CD14-positive monocyte (primary cell): ENCODE measurements at regions not wholly inside any gene's neighbourhood (a gene's known extent, or its start where the extent isn't known, plus 50 kb on each side); places are given as distances from the start of the nearest gene placed in this dataset.

ENCODE experiments used
- DNase-seq, 3 donors: peaks; one replicate each; pipeline ENCODE4 v3.0.0-alpha.2; 2011 to 2022
- H2AFZ ChIP-seq: 2 replicates; pipeline ENCODE4 v1.6.0; 2012; ENCODE audit warnings: mild to moderate bottlenecking, low read depth, low read length, inconsistent platforms; ENCODE audit not compliant: insufficient read depth, poor library complexity, severe bottlenecking
- H3K27ac ChIP-seq, 2 donors: 1 replicate in 1 of 2; 2 replicates in 1 of 2; pipeline ENCODE4 v1.5.1; 2012 to 2013; ENCODE audit warnings: low read length in 2 of 2, control low read depth in 1 of 2, inconsistent platforms in 1 of 2, low read depth in 1 of 2, mild to moderate bottlenecking in 1 of 2
- H3K27me3 ChIP-seq, 2 donors: one replicate each; pipeline versions ENCODE4 v1.6.0 to v1.6.1; 2011 to 2013; ENCODE audit warnings: low read length in 2 of 2; ENCODE audit not compliant: control insufficient read depth in 2 of 2, insufficient read depth in 2 of 2
- H3K36me3 ChIP-seq, 2 donors: replicated peaks in 1 of 2; 1 replicate in 1 of 2; 2 replicates in 1 of 2; pipeline versions ENCODE4 v1.5.1 to v1.6.1; 2012 to 2013; ENCODE audit warnings: low read length in 2 of 2, control low read depth in 1 of 2, inconsistent platforms in 1 of 2, mild to moderate bottlenecking in 1 of 2; ENCODE audit not compliant: insufficient read depth in 2 of 2, control insufficient read depth in 1 of 2
- H3K4me1 ChIP-seq, 2 donors: 1 replicate in 1 of 2; 2 replicates in 1 of 2; pipeline versions ENCODE4 v1.5.1 to v1.6.1; 2012 to 2013; ENCODE audit warnings: low read length in 2 of 2, control low read depth in 1 of 2, inconsistent platforms in 1 of 2, mild to moderate bottlenecking in 1 of 2, moderate library complexity in 1 of 2; ENCODE audit not compliant: insufficient read depth in 2 of 2, control insufficient read depth in 1 of 2
- H3K4me2 ChIP-seq: replicated peaks from 2 replicates; pipeline ENCODE3; 2012; ENCODE audit warnings: low read length, moderate library complexity, mild to moderate bottlenecking; ENCODE audit not compliant: poor library complexity, severe bottlenecking; ENCODE audit errors: extremely low read depth
- H3K4me3 ChIP-seq, 3 experiments: fragments of 200-600 bp in 1 of 3; sonication (generic) in 1 of 3; replicated peaks in 1 of 3; 1 replicate in 2 of 3; 2 replicates in 1 of 3; pipeline ENCODE4 v1.5.1; 2011 to 2013; ENCODE audit warnings: low read length in 3 of 3, mild to moderate bottlenecking in 3 of 3, control low read depth in 2 of 3, low read depth in 2 of 3, inconsistent platforms in 1 of 3, moderate library complexity in 1 of 3
- H3K79me2 ChIP-seq: 2 replicates; pipeline ENCODE4 v1.6.0; 2012; ENCODE audit warnings: mild to moderate bottlenecking, control low read depth, inconsistent platforms, low read length, moderate library complexity; ENCODE audit not compliant: insufficient read depth
- H3K9ac ChIP-seq: 2 replicates; pipeline ENCODE4 v1.6.0; 2017; ENCODE audit warnings: low read length, mild to moderate bottlenecking; ENCODE audit not compliant: insufficient read depth, poor library complexity, severe bottlenecking
- H3K9me3 ChIP-seq, 2 donors: replicated peaks in 1 of 2; 1 replicate in 1 of 2; 2 replicates in 1 of 2; pipeline versions ENCODE4 v1.5.1 to v1.6.1; 2012 to 2013; ENCODE audit warnings: low read length in 2 of 2, control low read depth in 1 of 2; ENCODE audit not compliant: control insufficient read depth in 1 of 2, insufficient read depth in 1 of 2
- H4K20me1 ChIP-seq: 2 replicates; pipeline ENCODE4 v1.6.0; 2012; ENCODE audit warnings: mild to moderate bottlenecking, low read length, control low read depth, moderate library complexity; ENCODE audit not compliant: insufficient read depth
- H3K27ac Mint-ChIP-seq, 7 donors: one replicate each; pipeline ENCODE4 v1.8.0; 2020; ENCODE audit warnings: mild to moderate bottlenecking in 7 of 7, mixed read lengths in 7 of 7, moderate library complexity in 6 of 7, inconsistent platforms in 2 of 7
- H3K27me3 Mint-ChIP-seq, 3 donors: one replicate each; pipeline ENCODE4 v1.8.0; 2021 to 2022; ENCODE audit warnings: low read depth in 3 of 3, mild to moderate bottlenecking in 3 of 3, mixed read lengths in 3 of 3, moderate library complexity in 3 of 3, inconsistent platforms in 1 of 3
- H3K36me3 Mint-ChIP-seq, 2 donors: one replicate each; pipeline ENCODE4 v1.8.0; 2020; ENCODE audit warnings: mixed read lengths in 2 of 2, inconsistent platforms in 1 of 2, mild to moderate bottlenecking in 1 of 2
- H3K4me1 Mint-ChIP-seq: one replicate; pipeline ENCODE4 v1.8.0; 2020; ENCODE audit warnings: mild to moderate bottlenecking, mixed read lengths
- H3K4me3 Mint-ChIP-seq, 2 donors: one replicate each; pipeline ENCODE4 v1.8.0; 2020; ENCODE audit warnings: mild to moderate bottlenecking in 2 of 2, mixed read lengths in 2 of 2, moderate library complexity in 1 of 2
- H3K9me3 Mint-ChIP-seq, 7 donors: one replicate each; pipeline ENCODE4 v1.8.0; 2020 to 2022; ENCODE audit warnings: mixed read lengths in 7 of 7, mild to moderate bottlenecking in 6 of 7, moderate library complexity in 6 of 7, inconsistent platforms in 2 of 7
- CTCF ChIP-seq: fragments of 200-600 bp; IDR thresholded peaks from one replicate; pipeline ENCODE4 v1.8.0; 2022; ENCODE audit warnings: antibody characterized with exemption, mild to moderate bottlenecking
- WGBS: methylation state at CpG from one replicate; pipeline ENCODE4 v1.1.5; 2013; ENCODE audit warnings: missing lambda C conversion rate; ENCODE audit not compliant: insufficient coverage; 5-methylcytosine and 5-hydroxymethylcytosine counted together
- intact Hi-C, 2 donors: fragments of 100-400 bp; cut with micrococcal nuclease; formaldehyde crosslinking; loops; one replicate each; pipeline versions ENCODE4 v1.15.0 to v1.15.1; 2023

DNA sequence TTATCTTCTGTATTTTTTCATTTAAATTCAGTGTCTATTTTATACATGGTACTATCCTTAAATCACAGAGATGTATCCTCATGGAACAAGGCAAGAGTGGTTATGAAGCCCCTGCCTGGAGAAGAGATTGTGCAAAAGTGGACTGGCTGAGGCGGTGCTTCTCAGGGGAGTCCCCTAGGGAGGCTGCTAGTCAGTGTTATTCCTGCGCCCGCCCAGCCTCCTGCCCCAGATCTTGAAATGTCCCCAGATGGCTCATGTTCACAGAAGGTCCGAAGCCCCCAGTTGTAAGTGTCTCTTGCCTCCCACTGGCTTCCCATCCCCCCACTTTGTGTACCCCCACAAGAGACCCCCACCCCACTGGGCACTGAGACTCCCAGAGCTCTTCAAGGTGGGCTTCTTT lies 366.9 kb downstream of the TNS3 start:
- Mint-ChIP-seq H3K4me1 (no peaks in the 10 kb centered on the region), H3K36me3 (no peaks in the 10 kb centered on the region), H3K4me3 (no peak overlapping the region), H3K27ac (no peak overlapping the region), H3K27me3 (peaks cover 2 to 4% (median 4%) of the 10 kb centered on the region in 3 donors), H3K9me3 (peaks cover 0 to 5% (median 0%) of the 10 kb centered on the region in 7 donors)
- no peak overlapping the region for H3K9ac ChIP-seq
- no peak for TF ChIP-seq CTCF
- no peak overlapping the region for H3K4me2 ChIP-seq
- no peak overlapping the region for H2AFZ ChIP-seq
- no peaks in the 10 kb centered on the region for H3K79me2 ChIP-seq
- no peaks in the 10 kb centered on the region for H3K27me3 ChIP-seq
- no peak overlapping the region for H3K27ac ChIP-seq
- 100% methylated on average over 2 of the region's 4 CpGs for WGBS
- intact Hi-C loops: no loop called here
- no peaks in the 10 kb centered on the region for H3K9me3 ChIP-seq
- H3K4me3 ChIP-seq: no peak overlapping the region
- H4K20me1 ChIP-seq: no peaks in the 10 kb centered on the region
- no peaks in the 10 kb centered on the region for H3K36me3 ChIP-seq
- DNase-seq: no peak
- no peaks in the 10 kb centered on the region for H3K4me1 ChIP-seq

GRCh38 chr7:47213276-47213675 lies 368.6 kb downstream of the TNS3 start:
- H3K36me3 ChIP-seq: no peaks in the 10 kb centered on the region
- no peaks in the 10 kb centered on the region for H3K79me2 ChIP-seq
- intact Hi-C loops: no loop called here
- no peaks in the 10 kb centered on the region for H3K4me1 ChIP-seq
- Mint-ChIP-seq H3K27ac (no peak overlapping the region), H3K4me1 (no peaks in the 10 kb centered on the region), H3K9me3 (peaks cover 0 to 4% (median 0%) of the 10 kb centered on the region in 7 donors), H3K4me3 (no peak overlapping the region), H3K27me3 (peaks cover 3 to 6% (median 4%) of the 10 kb centered on the region in 3 donors), H3K36me3 (no peaks in the 10 kb centered on the region)
- TF ChIP-seq CTCF: no peak
- no peak overlapping the region for H3K27ac ChIP-seq
- no peak overlapping the region for H2AFZ ChIP-seq
- no peak overlapping the region for H3K9ac ChIP-seq
- WGBS: 93% methylated on average over 3 of the region's 5 CpGs
- H3K4me2 ChIP-seq: no peak overlapping the region
- H4K20me1 ChIP-seq: no peaks in the 10 kb centered on the region
- no peaks in the 10 kb centered on the region for H3K9me3 ChIP-seq
- no peak for DNase-seq
- no peak overlapping the region for H3K4me3 ChIP-seq
- no peaks in the 10 kb centered on the region for H3K27me3 ChIP-seq
